K562 (cell line): ENCODE measurements at regions not wholly inside any gene's neighbourhood (a gene's known extent, or its start where the extent isn't known, plus 50 kb on each side); places are given as distances from the start of the nearest gene placed in this dataset.

ENCODE experiments used
- ATAC-seq: fragments of 200-7000 bp; cut with Tn5 transposase; 3 replicates; pipeline ENCODE4 v1.9.1; 2020; ENCODE audit warnings: moderate library complexity
- BruUV-seq: library from RNA; stranded (reverse); fragments of 400-500 nt; replicated peaks from 2 replicates; lab custom pipeline; 2021; lab: Mats Ljungman, UMichigan
- CTCF ChIA-PET: fragments of 300-600 bp; formaldehyde crosslinking; extraction: SDS; loops from one replicate; lab custom pipeline; 2021; ENCODE audit warnings: low intra/inter-chr PET ratio; lab: Yijun Ruan, JAX
- POLR2A ChIA-PET: fragments of 300-600, 350-650 bp; sonication (Branson Sonifier 250); formaldehyde crosslinking; extraction: SDS; loops from one replicate; lab custom pipeline; 2021; ENCODE audit warnings: antibody characterized with exemption, inconsistent platforms; lab: Yijun Ruan, JAX
- DNase-seq, 4 experiments: peaks; one replicate each; pipeline versions ENCODE4 v3.0.0 to v3.0.0-alpha.2; 2011 to 2018; ENCODE audit warnings: low spot score in 3 of 4, mixed read lengths in 3 of 4; ENCODE audit errors: extremely low read depth in 1 of 4
- FAIRE-seq: peaks from 2 replicates; lab custom pipeline; 2011; peaks lifted over from hg19 to GRCh38; lab: Jason Lieb, UNC
- H2AFZ ChIP-seq: 2 replicates; pipeline ENCODE4 v1.6.0; 2011; ENCODE audit warnings: low read depth, low read length, control low read depth, inconsistent platforms
- H3K27ac ChIP-seq: fragments of 200-600 bp; 3 replicates; pipeline ENCODE4 v1.8.0; 2011; ENCODE audit warnings: low read depth, mild to moderate bottlenecking, control low read depth, inconsistent platforms, low read length, moderate library complexity, mixed read lengths; ENCODE audit errors: extremely low read depth
- H3K27me3 ChIP-seq, 2 experiments: fragments of 300-600 bp in 1 of 2; 2 replicates in 1 of 2; 3 replicates in 1 of 2; pipeline versions ENCODE4 v1.6.0 to v1.8.0; 2011; ENCODE audit warnings: inconsistent platforms in 2 of 2, low read length in 2 of 2, mild to moderate bottlenecking in 1 of 2, mixed read lengths in 1 of 2, moderate library complexity in 1 of 2; ENCODE audit not compliant: control insufficient read depth in 2 of 2, insufficient read depth in 2 of 2
- H3K36me3 ChIP-seq: fragments of 300-600 bp; 3 replicates; pipeline ENCODE4 v1.8.0; 2011; ENCODE audit warnings: mild to moderate bottlenecking, low read length, inconsistent platforms; ENCODE audit not compliant: control insufficient read depth, insufficient read depth
- H3K4me1 ChIP-seq, 2 experiments: fragments of 200-600 bp in 1 of 2; replicated peaks in 1 of 2; 2 replicates in 1 of 2; 3 replicates in 1 of 2; pipeline versions ENCODE4 v1.5.1 to v1.8.0; 2011; ENCODE audit warnings: inconsistent platforms in 2 of 2, low read length in 2 of 2, mild to moderate bottlenecking in 1 of 2, mixed read lengths in 1 of 2, moderate library complexity in 1 of 2; ENCODE audit not compliant: control insufficient read depth in 2 of 2, insufficient read depth in 2 of 2
- H3K4me2 ChIP-seq: 2 replicates; pipeline ENCODE4 v1.6.1; 2011; ENCODE audit warnings: low read length, control low read depth, inconsistent platforms, mixed read lengths; ENCODE audit not compliant: insufficient read depth
- H3K4me3 ChIP-seq: fragments of 200-600 bp; sonication (generic), shearing (Covaris generic); 2 replicates; pipeline ENCODE4 v1.5.1; 2016; ENCODE audit warnings: control low read depth, inconsistent platforms
- H3K79me2 ChIP-seq: fragments of 200-600 bp; 3 replicates; pipeline ENCODE4 v1.8.0; 2011; ENCODE audit warnings: low read length, inconsistent platforms; ENCODE audit not compliant: control insufficient read depth, insufficient read depth
- H3K9ac ChIP-seq, 2 experiments: 2 replicates each; pipeline versions ENCODE4 v1.6.0 to v1.6.1; 2011; ENCODE audit warnings: low read depth in 2 of 2, low read length in 2 of 2, control low read depth in 1 of 2, inconsistent platforms in 1 of 2, mild to moderate bottlenecking in 1 of 2, mixed read lengths in 1 of 2; ENCODE audit not compliant: insufficient read depth in 1 of 2
- H3K9me1 ChIP-seq: one replicate; pipeline ENCODE4 v1.6.0; 2011; ENCODE audit warnings: inconsistent platforms, mild to moderate bottlenecking, low read length, moderate library complexity; ENCODE audit not compliant: control insufficient read depth, insufficient read depth
- H3K9me3 ChIP-seq: replicated peaks from 2 replicates; pipeline ENCODE4 v1.5.1; 2011; ENCODE audit warnings: low read depth, low read length, inconsistent platforms; ENCODE audit not compliant: control insufficient read depth, insufficient read depth
- H4K20me1 ChIP-seq: replicated peaks from 2 replicates; pipeline ENCODE4 v1.6.1; 2011; ENCODE audit warnings: low read length, inconsistent platforms, mixed read lengths; ENCODE audit not compliant: control insufficient read depth, insufficient read depth
- CEBPB ChIP-seq: fragments of 450-650 bp; IDR thresholded peaks from 2 replicates; pipeline ENCODE4 v1.6.1; 2016; ENCODE audit warnings: missing genetic modification characterization, missing compliant biosample characterization
- MECOM ChIP-seq: fragments of 250-450 bp; sonication (Bioruptor Pico); IDR thresholded peaks from 2 replicates; pipeline ENCODE4 v1.8.0; 2022; ENCODE audit warnings: inconsistent platforms
- MTF1 ChIP-seq: fragments of 250-450 bp; sonication (Bioruptor Pico); IDR thresholded peaks from 2 replicates; pipeline ENCODE4 v1.9.0; 2021; ENCODE audit warnings: moderate library complexity, mild to moderate bottlenecking, inconsistent platforms, borderline replicate concordance
- NFRKB ChIP-seq: fragments of 450-650 bp; IDR thresholded peaks from 2 replicates; pipeline ENCODE4 v1.6.1; 2016; ENCODE audit warnings: low read depth
- TCF7L2 ChIP-seq: fragments of 150-350 bp; IDR thresholded peaks from 2 replicates; pipeline ENCODE4 v1.6.1; 2016; ENCODE audit warnings: low read depth, mild to moderate bottlenecking, low read length, moderate library complexity
- TRIM28 ChIP-seq: fragments of 450-650 bp; IDR thresholded peaks from 2 replicates; pipeline ENCODE4 v1.6.1; 2017
- U2AF1 ChIP-seq: fragments of 200-400 bp; formaldehyde crosslinking; optimal IDR thresholded peaks from 2 replicates; pipeline ENCODE3; 2017; ENCODE audit warnings: mild to moderate bottlenecking, low read depth, low read length, moderate library complexity
- ZNF121 ChIP-seq: sonication (generic); formaldehyde crosslinking; conservative IDR thresholded peaks from 2 replicates; pipeline ENCODE4 v1.8.0; 2022; ENCODE audit warnings: missing genetic modification reagents
- ZNF174 ChIP-seq: fragments of 250-450 bp; sonication (Bioruptor Pico); IDR thresholded peaks from 2 replicates; pipeline ENCODE4 v1.4.0; 2020; ENCODE audit warnings: mild to moderate bottlenecking
- ZNF263 ChIP-seq: sonication (generic); formaldehyde crosslinking; IDR thresholded peaks from 2 replicates; pipeline ENCODE4 v1.8.0; 2022; ENCODE audit warnings: mild to moderate bottlenecking, missing genetic modification reagents, borderline replicate concordance
- ZNF311 ChIP-seq: fragments of 250-450 bp; sonication (Bioruptor Pico); IDR thresholded peaks from 2 replicates; pipeline ENCODE4 v1.4.0; 2020; ENCODE audit warnings: mild to moderate bottlenecking, moderate library complexity
- ZSCAN32 ChIP-seq: fragments of 450-650 bp; formaldehyde crosslinking; IDR thresholded peaks from 2 replicates; pipeline ENCODE4 v1.4.0; 2020; ENCODE audit warnings: mild to moderate bottlenecking, moderate library complexity
- WGBS: fragments of 100-300 bp; shearing (Covaris generic); methylation state at CpG from one replicate; pipeline ENCODE4 v1.1.6; 2016; ENCODE audit warnings: low coverage, mixed read lengths; ENCODE audit not compliant: insufficient coverage; ENCODE audit errors: missing lambda C conversion rate; 5-methylcytosine and 5-hydroxymethylcytosine counted together
- in situ Hi-C: fragments of 300-500 bp; cut with MboI; formaldehyde crosslinking; loops from 4 replicates; pipeline ENCODE4 v1.15.0; 2018; ENCODE audit warnings: inconsistent platforms, mixed read lengths
- intact Hi-C: fragments of 100-400 bp; cut with micrococcal nuclease; formaldehyde crosslinking; loops from 2 replicates; pipeline ENCODE4 v1.14.2; 2022
- TF ChIP-seq, protein P1 (sequence below): fragments of 450-650 bp; IDR thresholded peaks from 2 replicates; pipeline ENCODE4 v1.6.1; 2016; ENCODE audit warnings: borderline replicate concordance
- TF ChIP-seq, protein P2 (sequence below), 2 experiments: fragments of 450-650 bp; IDR thresholded peaks; 2 replicates each; pipeline ENCODE4 v1.6.1; 2016; ENCODE audit warnings: mild to moderate bottlenecking in 2 of 2, borderline replicate concordance in 1 of 2, low read depth in 1 of 2, moderate library complexity in 1 of 2

DNA sequence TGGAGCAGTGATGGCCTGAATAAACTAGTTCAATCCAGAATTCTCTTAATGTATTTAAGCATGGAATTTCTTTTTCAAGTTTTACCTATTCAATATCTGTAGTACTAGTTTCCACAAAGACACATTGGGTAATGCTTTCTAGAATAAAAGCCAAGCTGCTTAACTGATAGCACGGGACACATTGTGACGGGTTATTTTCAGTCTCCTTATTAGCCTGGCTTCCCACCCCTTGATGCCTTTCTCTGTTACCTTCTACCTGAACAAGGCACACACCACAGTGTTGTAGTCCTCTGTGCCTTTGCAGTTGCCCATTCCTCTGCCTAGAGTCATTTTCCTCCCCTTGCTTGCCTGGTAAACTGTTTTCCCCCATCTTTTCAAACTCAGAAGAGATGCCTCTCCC is 139.1 kb downstream of the HDGFL1 start (continued):
- TF ChIP-seq NFRKB (no peak), ZNF121 (no peak), ZSCAN32 (CRISPR knock-in tag) (no peak), ZNF311 (CRISPR knock-in tag) (no peak), U2AF1 (no peak)
- TF ChIP-seq, protein P1, sequence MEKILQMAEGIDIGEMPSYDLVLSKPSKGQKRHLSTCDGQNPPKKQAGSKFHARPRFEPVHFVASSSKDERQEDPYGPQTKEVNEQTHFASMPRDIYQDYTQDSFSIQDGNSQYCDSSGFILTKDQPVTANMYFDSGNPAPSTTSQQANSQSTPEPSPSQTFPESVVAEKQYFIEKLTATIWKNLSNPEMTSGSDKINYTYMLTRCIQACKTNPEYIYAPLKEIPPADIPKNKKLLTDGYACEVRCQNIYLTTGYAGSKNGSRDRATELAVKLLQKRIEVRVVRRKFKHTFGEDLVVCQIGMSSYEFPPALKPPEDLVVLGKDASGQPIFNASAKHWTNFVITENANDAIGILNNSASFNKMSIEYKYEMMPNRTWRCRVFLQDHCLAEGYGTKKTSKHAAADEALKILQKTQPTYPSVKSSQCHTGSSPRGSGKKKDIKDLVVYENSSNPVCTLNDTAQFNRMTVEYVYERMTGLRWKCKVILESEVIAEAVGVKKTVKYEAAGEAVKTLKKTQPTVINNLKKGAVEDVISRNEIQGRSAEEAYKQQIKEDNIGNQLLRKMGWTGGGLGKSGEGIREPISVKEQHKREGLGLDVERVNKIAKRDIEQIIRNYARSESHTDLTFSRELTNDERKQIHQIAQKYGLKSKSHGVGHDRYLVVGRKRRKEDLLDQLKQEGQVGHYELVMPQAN: no peak
- TF ChIP-seq, all 486 proteins: peak for 0

GRCh38 chr6:22709803-22710202 is 140.4 kb downstream of the HDGFL1 start:
- Histone ChIP-seq H2AFZ (no peak overlapping the region), H3K36me3 (no peaks in the 10 kb centered on the region), H3K4me1 (no peaks in the 10 kb centered on the region), H3K79me2 (no peaks in the 10 kb centered on the region), H3K9me3 (no peaks in the 10 kb centered on the region), H3K4me3 (no peak overlapping the region), H4K20me1 (no peaks in the 10 kb centered on the region), H3K9ac (no peak overlapping the region), H3K9me1 (no peaks in the 10 kb centered on the region), H3K27me3 (no peaks in the 10 kb centered on the region), H3K27ac (no peak overlapping the region), H3K4me2 (no peak overlapping the region)
- DNase-seq (no peak), ATAC-seq (no peak), FAIRE-seq (no peak)
- BruUV-seq: no TSS peak
- POLR2A ChIA-PET: no interaction called here
- in situ Hi-C loops: no loop called here
- 0% methylated on average over 3 of the region's 3 CpGs for WGBS
- intact Hi-C loops: no loop called here
- CTCF ChIA-PET: no interaction called here
- no peak for TF ChIP-seq ZNF174 (CRISPR knock-in tag)
- TF ChIP-seq CEBPB (tag): no peak
- no peak for TF ChIP-seq MECOM (CRISPR knock-in tag)
- no peak for TF ChIP-seq ZNF263 (CRISPR knock-in tag)
- no peak for TF ChIP-seq MTF1 (CRISPR knock-in tag)
- TF ChIP-seq TRIM28: no peak
- no peak for TF ChIP-seq TCF7L2
- TF ChIP-seq, protein P2, sequence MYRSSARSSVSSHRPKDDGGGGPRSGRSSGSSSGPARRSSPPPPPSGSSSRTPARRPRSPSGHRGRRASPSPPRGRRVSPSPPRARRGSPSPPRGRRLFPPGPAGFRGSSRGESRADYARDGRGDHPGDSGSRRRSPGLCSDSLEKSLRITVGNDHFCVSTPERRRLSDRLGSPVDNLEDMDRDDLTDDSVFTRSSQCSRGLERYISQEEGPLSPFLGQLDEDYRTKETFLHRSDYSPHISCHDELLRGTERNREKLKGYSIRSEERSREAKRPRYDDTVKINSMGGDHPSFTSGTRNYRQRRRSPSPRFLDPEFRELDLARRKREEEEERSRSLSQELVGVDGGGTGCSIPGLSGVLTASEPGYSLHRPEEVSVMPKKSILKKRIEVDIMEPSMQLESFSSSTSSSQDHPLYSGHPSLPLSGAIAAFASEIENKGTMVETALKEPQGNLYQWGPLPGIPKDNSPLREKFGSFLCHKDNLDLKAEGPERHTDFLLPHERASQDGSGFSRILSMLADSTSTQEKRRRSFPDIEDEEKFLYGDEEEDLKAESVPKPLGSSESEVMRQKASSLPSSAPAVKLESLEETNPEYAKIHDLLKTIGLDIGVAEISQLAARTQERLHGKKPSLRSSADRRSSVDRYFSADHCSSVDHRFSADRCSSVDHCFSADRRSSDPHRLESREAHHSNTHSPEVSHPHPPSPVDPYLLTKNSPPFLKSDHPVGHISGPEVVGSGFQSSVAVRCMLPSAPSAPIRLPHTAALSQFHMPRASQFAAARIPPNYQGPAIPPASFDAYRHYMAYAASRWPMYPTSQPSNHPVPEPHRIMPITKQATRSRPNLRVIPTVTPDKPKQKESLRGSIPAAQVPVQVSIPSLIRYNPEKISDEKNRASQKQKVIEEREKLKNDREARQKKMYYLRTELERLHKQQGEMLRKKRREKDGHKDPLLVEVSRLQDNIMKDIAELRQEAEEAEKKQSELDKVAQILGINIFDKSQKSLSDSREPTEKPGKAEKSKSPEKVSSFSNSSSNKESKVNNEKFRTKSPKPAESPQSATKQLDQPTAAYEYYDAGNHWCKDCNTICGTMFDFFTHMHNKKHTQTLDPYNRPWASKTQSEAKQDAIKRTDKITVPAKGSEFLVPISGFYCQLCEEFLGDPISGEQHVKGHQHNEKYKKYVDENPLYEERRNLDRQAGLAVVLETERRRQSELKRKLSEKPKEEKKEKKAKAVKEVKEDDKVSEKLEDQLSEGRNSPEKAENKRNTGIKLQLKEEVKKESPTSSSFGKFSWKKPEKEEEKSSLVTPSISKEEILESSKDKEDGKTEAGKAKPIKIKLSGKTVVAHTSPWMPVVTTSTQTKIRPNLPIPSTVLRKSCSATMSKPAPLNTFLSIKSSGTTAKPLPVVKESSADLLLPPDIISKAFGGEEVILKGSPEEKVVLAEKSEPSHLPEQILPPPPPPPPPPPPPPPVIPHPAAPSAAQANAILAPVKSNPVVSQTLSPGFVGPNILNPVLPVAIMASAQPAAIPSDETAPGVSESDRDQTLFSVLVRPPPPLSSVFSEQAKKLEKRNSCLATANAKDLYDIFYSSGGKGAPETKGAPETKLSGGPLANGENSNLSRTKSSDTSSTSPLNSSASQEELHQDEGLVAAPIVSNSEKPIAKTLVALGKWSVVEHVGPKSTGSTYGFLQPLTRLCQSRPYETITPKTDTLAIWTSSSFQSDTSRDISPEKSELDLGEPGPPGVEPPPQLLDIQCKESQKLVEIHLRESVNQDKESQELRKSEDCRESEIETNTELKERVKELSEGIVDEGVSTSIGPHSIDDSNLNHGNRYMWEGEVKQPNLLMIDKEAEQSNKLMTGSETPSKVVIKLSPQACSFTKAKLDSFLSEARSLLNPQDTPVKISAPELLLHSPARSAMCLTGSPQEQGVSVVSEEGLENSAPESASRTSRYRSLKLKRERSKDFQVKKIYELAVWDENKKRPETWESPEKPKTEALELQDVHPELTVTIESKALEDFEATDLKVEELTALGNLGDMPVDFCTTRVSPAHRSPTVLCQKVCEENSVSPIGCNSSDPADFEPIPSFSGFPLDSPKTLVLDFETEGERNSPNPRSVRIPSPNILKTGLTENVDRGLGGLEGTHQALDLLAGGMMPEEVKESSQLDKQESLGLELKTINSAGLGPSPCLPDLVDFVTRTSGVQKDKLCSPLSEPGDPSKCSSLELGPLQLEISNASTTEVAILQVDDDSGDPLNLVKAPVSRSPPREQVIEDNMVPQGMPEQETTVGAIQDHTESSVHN (IDR thresholded peaks at IDR 0.05; ENCODE audit: borderline replicate concordance in 1 of 2, low read depth in 1 of 2): no peak
